WTC11 (cell line): ENCODE measurements at regions not wholly inside any gene's neighbourhood (a gene's known extent, or its start where the extent isn't known, plus 50 kb on each side); places are given as distances from the start of the nearest gene placed in this dataset.

Experiments
- ATAC-seq: fragments of 200-7000 bp; cut with Tn5 transposase; 2 replicates; pipeline ENCODE4 v1.10.0; 2021; ENCODE audit warnings: mild to moderate bottlenecking, moderate library complexity
- CTCF ChIA-PET: fragments of 300-600 bp; sonication (Branson Sonifier 250); formaldehyde crosslinking; loops from one replicate; lab custom pipeline; 2021; ENCODE audit warnings: antibody characterized with exemption; lab: Charles Lee
- POLR2A ChIA-PET: fragments of 350-600 bp; sonication (Branson Sonifier 250); formaldehyde crosslinking; loops from one replicate; lab custom pipeline; 2021; ENCODE audit warnings: antibody characterized with exemption; lab: Charles Lee
- DNase-seq: peaks from one replicate; pipeline ENCODE4 v3.0.0; 2021; ENCODE audit warnings: low spot score
- H3K27ac Mint-ChIP-seq: 2 replicates; pipeline ENCODE4 v1.8.0; 2021; ENCODE audit warnings: mixed read lengths
- H3K27me3 Mint-ChIP-seq: 2 replicates; pipeline ENCODE4 v1.8.0; 2021; ENCODE audit warnings: low read depth, mild to moderate bottlenecking, moderate library complexity, mixed read lengths
- H3K36me3 Mint-ChIP-seq: 2 replicates; pipeline ENCODE4 v1.8.0; 2021; ENCODE audit warnings: mixed read lengths
- H3K4me1 Mint-ChIP-seq: 2 replicates; pipeline ENCODE4 v1.8.0; 2022; ENCODE audit warnings: mixed read lengths
- H3K4me3 Mint-ChIP-seq: 2 replicates; pipeline ENCODE4 v1.8.0; 2021; ENCODE audit warnings: mild to moderate bottlenecking, moderate library complexity, mixed read lengths
- H3K9me3 Mint-ChIP-seq: 2 replicates; pipeline ENCODE4 v1.8.0; 2021; ENCODE audit warnings: mixed read lengths
- ESRRA ChIP-seq: sonication (generic); formaldehyde crosslinking; IDR thresholded peaks from 2 replicates; pipeline ENCODE4 v1.8.1; 2022; ENCODE audit warnings: mild to moderate bottlenecking, missing genetic modification reagents, borderline replicate concordance
- FOXP1 ChIP-seq: sonication (generic); formaldehyde crosslinking; IDR thresholded peaks from 2 replicates; pipeline ENCODE4 v1.8.0; 2022; ENCODE audit warnings: missing genetic modification reagents, mild to moderate bottlenecking, moderate library complexity, borderline replicate concordance
- GTF2I ChIP-seq: fragments of 250-450 bp; sonication (Bioruptor Pico); conservative IDR thresholded peaks from 2 replicates; pipeline ENCODE4 v1.4.0; 2021; ENCODE audit warnings: mild to moderate bottlenecking
- HMGA2 ChIP-seq: fragments of 250-450 bp; sonication (Bioruptor Pico); IDR thresholded peaks from 2 replicates; pipeline ENCODE4 v1.4.0; 2021; ENCODE audit warnings: mild to moderate bottlenecking, moderate library complexity
- JAZF1 ChIP-seq: fragments of 250-450 bp; sonication (Bioruptor Pico); IDR thresholded peaks from 2 replicates; pipeline ENCODE4 v1.9.0; 2021; ENCODE audit warnings: moderate library complexity, mild to moderate bottlenecking, inconsistent platforms
- NFATC4 ChIP-seq: fragments of 250-450 bp; sonication (Bioruptor Pico); IDR thresholded peaks from 2 replicates; pipeline ENCODE4 v1.9.0; 2021; ENCODE audit warnings: mild to moderate bottlenecking
- NFYB ChIP-seq: sonication (generic); formaldehyde crosslinking; conservative IDR thresholded peaks from 2 replicates; pipeline ENCODE4 v1.8.0; 2022; ENCODE audit warnings: low read depth, missing genetic modification reagents
- NR3C1 ChIP-seq: sonication (generic); formaldehyde crosslinking; conservative IDR thresholded peaks from 2 replicates; pipeline ENCODE4 v1.8.1; 2023; ENCODE audit warnings: low read depth, mild to moderate bottlenecking, missing genetic modification reagents
- OVOL2 ChIP-seq: fragments of 250-450 bp; sonication (Bioruptor Pico); IDR thresholded peaks from 2 replicates; pipeline ENCODE4 v1.9.0; 2021; ENCODE audit warnings: mild to moderate bottlenecking, borderline replicate concordance
- SMAD3 ChIP-seq: sonication (generic); formaldehyde crosslinking; IDR thresholded peaks from 2 replicates; pipeline ENCODE4 v1.8.0; 2022; ENCODE audit warnings: missing genetic modification reagents, mild to moderate bottlenecking, borderline replicate concordance
- TP53 ChIP-seq: sonication (generic); formaldehyde crosslinking; IDR thresholded peaks from 2 replicates; pipeline ENCODE4 v1.8.1; 2023; ENCODE audit warnings: mild to moderate bottlenecking, missing genetic modification reagents
- ZBTB21 ChIP-seq: sonication (generic); formaldehyde crosslinking; IDR thresholded peaks from 2 replicates; pipeline ENCODE4 v1.8.1; 2023; ENCODE audit warnings: mild to moderate bottlenecking, missing genetic modification reagents, borderline replicate concordance
- ZNF138 ChIP-seq: sonication (generic); formaldehyde crosslinking; conservative IDR thresholded peaks from 2 replicates; pipeline ENCODE4 v1.8.1; 2022; ENCODE audit warnings: mild to moderate bottlenecking, moderate library complexity, missing genetic modification reagents
- ZNF396 ChIP-seq: fragments of 250-450 bp; sonication (Bioruptor Pico); IDR thresholded peaks from 2 replicates; pipeline ENCODE4 v1.8.0; 2021; ENCODE audit warnings: mild to moderate bottlenecking, moderate library complexity, borderline replicate concordance
- ZNF423 ChIP-seq: fragments of 250-450 bp; sonication (Bioruptor Pico); IDR thresholded peaks from 2 replicates; pipeline ENCODE4 v2.1.2; 2022; ENCODE audit warnings: mild to moderate bottlenecking, moderate library complexity
- ZNF671 ChIP-seq: fragments of 250-450 bp; sonication (Bioruptor Pico); IDR thresholded peaks from 2 replicates; pipeline ENCODE4 v1.8.0; 2021; ENCODE audit warnings: mild to moderate bottlenecking
- TF ChIP-seq, protein P1 (sequence below): sonication (generic); formaldehyde crosslinking; conservative IDR thresholded peaks from 2 replicates; pipeline ENCODE4 v1.8.1; 2023; ENCODE audit warnings: mild to moderate bottlenecking, low read depth, missing genetic modification reagents, moderate library complexity
- TF ChIP-seq, protein P2 (sequence below): sonication (generic); formaldehyde crosslinking; IDR thresholded peaks from 2 replicates; pipeline ENCODE4 v1.8.1; 2023; ENCODE audit warnings: mild to moderate bottlenecking, missing genetic modification reagents
- TF ChIP-seq, protein P3 (sequence below): sonication (generic); formaldehyde crosslinking; IDR thresholded peaks from 2 replicates; pipeline ENCODE4 v1.8.1; 2022; ENCODE audit warnings: low read depth, missing genetic modification reagents, borderline replicate concordance
- TF ChIP-seq, protein P4 (sequence below): sonication (generic); formaldehyde crosslinking; IDR thresholded peaks from 2 replicates; pipeline ENCODE4 v1.8.0; 2022; ENCODE audit warnings: missing genetic modification reagents
- TF ChIP-seq, protein P5 (sequence below): fragments of 250-450 bp; sonication (Bioruptor Pico); IDR thresholded peaks from 2 replicates; pipeline ENCODE4 v2.1.2; 2022; ENCODE audit warnings: mild to moderate bottlenecking, moderate library complexity

DNA sequence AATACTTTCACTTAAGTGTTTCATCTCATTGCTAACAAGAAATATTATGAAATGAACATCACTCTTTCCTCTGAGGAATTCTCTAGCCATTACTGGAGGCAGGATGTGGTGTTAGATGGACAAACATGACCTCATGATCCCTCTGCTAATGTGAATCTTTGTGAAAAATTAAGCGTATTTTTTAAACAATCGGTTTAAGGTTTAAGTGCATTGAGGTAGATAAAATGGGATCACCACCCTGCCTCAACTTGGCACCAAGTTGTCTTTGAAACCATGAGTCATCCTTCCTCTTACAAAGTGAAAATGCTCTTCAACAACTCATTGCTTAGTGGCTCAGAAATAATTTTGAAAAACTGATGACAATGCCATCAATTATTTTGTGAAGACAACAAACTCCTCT lies 76.0 kb upstream of the DCBLD2 start:
- ChIA-PET POLR2A (no interaction called here), CTCF (no interaction called here)

DNA sequence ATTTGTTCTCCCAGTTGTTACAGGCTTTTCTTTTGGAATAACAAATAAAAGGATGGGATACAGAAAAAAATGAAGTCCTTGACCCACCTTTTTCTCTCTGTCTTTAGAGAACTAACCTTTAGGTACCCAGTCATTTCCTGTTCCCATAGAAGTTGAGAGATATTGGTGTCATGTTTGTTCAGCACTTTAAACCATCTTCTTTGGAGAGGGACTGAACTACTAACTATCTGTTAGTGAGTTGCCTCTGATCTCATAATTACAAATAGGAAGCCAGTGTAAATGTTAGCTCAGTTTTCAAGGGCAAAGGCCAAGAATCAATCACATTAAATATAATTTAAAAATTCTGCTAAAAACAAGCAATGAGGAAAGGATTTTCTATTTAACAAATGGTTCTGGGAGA lies 72.9 kb upstream of the DCBLD2 start:
- H3K9me3 Mint-ChIP-seq = peaks cover 5% of the 10 kb centered on the region
- no peaks in the 10 kb centered on the region for H3K4me1 Mint-ChIP-seq
- H3K36me3 Mint-ChIP-seq = no peaks in the 10 kb centered on the region
- H3K27me3 Mint-ChIP-seq = no peaks in the 10 kb centered on the region
- H3K4me3 Mint-ChIP-seq = no peak overlapping the region
- DNase-seq (no peak), ATAC-seq (no peak)
- ChIA-PET POLR2A (no interaction called here), CTCF (no interaction called here)
- H3K27ac Mint-ChIP-seq = no peak overlapping the region
- TF ChIP-seq ZNF423 (no peak), JAZF1 (CRISPR knock-in tag) (no peak), ZNF138 (CRISPR knock-in tag) (no peak), ZNF671 (CRISPR knock-in tag) (no peak), SMAD3 (CRISPR knock-in tag) (no peak), FOXP1 (CRISPR knock-in tag) (no peak), NR3C1 (no peak), NFYB (CRISPR knock-in tag) (no peak), OVOL2 (CRISPR knock-in tag) (no peak), ZNF396 (CRISPR knock-in tag) (no peak)
- TF ChIP-seq, protein P1, sequence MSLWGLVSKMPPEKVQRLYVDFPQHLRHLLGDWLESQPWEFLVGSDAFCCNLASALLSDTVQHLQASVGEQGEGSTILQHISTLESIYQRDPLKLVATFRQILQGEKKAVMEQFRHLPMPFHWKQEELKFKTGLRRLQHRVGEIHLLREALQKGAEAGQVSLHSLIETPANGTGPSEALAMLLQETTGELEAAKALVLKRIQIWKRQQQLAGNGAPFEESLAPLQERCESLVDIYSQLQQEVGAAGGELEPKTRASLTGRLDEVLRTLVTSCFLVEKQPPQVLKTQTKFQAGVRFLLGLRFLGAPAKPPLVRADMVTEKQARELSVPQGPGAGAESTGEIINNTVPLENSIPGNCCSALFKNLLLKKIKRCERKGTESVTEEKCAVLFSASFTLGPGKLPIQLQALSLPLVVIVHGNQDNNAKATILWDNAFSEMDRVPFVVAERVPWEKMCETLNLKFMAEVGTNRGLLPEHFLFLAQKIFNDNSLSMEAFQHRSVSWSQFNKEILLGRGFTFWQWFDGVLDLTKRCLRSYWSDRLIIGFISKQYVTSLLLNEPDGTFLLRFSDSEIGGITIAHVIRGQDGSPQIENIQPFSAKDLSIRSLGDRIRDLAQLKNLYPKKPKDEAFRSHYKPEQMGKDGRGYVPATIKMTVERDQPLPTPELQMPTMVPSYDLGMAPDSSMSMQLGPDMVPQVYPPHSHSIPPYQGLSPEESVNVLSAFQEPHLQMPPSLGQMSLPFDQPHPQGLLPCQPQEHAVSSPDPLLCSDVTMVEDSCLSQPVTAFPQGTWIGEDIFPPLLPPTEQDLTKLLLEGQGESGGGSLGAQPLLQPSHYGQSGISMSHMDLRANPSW (CRISPR knock-in tag) = no peak
- TF ChIP-seq, protein P2, sequence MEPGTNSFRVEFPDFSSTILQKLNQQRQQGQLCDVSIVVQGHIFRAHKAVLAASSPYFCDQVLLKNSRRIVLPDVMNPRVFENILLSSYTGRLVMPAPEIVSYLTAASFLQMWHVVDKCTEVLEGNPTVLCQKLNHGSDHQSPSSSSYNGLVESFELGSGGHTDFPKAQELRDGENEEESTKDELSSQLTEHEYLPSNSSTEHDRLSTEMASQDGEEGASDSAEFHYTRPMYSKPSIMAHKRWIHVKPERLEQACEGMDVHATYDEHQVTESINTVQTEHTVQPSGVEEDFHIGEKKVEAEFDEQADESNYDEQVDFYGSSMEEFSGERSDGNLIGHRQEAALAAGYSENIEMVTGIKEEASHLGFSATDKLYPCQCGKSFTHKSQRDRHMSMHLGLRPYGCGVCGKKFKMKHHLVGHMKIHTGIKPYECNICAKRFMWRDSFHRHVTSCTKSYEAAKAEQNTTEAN = no peak

More for the DNA sequence above, 76.0 kb upstream of the DCBLD2 start:
- no peak for ATAC-seq
- no peaks in the 10 kb centered on the region for H3K36me3 Mint-ChIP-seq
- TF ChIP-seq, protein P3, sequence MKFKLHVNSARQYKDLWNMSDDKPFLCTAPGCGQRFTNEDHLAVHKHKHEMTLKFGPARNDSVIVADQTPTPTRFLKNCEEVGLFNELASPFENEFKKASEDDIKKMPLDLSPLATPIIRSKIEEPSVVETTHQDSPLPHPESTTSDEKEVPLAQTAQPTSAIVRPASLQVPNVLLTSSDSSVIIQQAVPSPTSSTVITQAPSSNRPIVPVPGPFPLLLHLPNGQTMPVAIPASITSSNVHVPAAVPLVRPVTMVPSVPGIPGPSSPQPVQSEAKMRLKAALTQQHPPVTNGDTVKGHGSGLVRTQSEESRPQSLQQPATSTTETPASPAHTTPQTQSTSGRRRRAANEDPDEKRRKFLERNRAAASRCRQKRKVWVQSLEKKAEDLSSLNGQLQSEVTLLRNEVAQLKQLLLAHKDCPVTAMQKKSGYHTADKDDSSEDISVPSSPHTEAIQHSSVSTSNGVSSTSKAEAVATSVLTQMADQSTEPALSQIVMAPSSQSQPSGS (CRISPR knock-in tag) = no peak
- TF ChIP-seq TP53 (CRISPR knock-in tag) = no peak
- no peak for TF ChIP-seq ZBTB21 (CRISPR knock-in tag)
- no peak for TF ChIP-seq ESRRA (CRISPR knock-in tag)
- TF ChIP-seq, all 79 proteins: peak for 0
- DNase-seq = no peak
- Mint-ChIP-seq H3K27ac (no peak overlapping the region), H3K4me3 (no peak overlapping the region), H3K27me3 (no peaks in the 10 kb centered on the region), H3K9me3 (peaks cover 5% of the 10 kb centered on the region), H3K4me1 (no peaks in the 10 kb centered on the region)

DNA sequence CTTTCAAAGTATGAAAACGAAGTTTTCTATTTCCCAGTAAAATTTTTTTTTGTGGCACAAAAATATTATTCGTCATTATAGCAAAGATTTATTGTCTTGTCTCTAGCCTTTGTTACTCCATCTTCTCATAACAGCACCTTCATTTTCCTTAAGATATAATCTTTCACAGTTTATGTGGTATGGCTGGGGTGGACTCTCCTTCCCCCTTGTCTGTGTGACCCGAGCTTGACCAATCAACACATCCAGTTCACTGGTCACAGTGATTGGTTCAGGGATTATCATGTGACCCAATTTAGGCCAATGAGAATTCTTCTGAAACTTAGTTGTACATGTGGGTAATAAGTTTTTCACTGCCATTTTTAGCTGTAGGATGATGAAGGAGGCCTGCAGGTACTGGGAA lies 71.2 kb upstream of the DCBLD2 start:
- ATAC-seq = no peak
- DNase-seq = no peak
- Mint-ChIP-seq H3K27me3 (no peaks in the 10 kb centered on the region), H3K36me3 (no peaks in the 10 kb centered on the region), H3K4me3 (no peak overlapping the region), H3K27ac (no peak overlapping the region), H3K4me1 (no peaks in the 10 kb centered on the region), H3K9me3 (peaks cover 5% of the 10 kb centered on the region)
- ChIA-PET CTCF (no interaction called here), POLR2A (no interaction called here)
- TF ChIP-seq, protein P4, sequence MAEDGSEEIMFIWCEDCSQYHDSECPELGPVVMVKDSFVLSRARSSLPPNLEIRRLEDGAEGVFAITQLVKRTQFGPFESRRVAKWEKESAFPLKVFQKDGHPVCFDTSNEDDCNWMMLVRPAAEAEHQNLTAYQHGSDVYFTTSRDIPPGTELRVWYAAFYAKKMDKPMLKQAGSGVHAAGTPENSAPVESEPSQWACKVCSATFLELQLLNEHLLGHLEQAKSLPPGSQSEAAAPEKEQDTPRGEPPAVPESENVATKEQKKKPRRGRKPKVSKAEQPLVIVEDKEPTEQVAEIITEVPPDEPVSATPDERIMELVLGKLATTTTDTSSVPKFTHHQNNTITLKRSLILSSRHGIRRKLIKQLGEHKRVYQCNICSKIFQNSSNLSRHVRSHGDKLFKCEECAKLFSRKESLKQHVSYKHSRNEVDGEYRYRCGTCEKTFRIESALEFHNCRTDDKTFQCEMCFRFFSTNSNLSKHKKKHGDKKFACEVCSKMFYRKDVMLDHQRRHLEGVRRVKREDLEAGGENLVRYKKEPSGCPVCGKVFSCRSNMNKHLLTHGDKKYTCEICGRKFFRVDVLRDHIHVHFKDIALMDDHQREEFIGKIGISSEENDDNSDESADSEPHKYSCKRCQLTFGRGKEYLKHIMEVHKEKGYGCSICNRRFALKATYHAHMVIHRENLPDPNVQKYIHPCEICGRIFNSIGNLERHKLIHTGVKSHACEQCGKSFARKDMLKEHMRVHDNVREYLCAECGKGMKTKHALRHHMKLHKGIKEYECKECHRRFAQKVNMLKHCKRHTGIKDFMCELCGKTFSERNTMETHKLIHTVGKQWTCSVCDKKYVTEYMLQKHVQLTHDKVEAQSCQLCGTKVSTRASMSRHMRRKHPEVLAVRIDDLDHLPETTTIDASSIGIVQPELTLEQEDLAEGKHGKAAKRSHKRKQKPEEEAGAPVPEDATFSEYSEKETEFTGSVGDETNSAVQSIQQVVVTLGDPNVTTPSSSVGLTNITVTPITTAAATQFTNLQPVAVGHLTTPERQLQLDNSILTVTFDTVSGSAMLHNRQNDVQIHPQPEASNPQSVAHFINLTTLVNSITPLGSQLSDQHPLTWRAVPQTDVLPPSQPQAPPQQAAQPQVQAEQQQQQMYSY (CRISPR knock-in tag) = no peak
- TF ChIP-seq HMGA2 (CRISPR knock-in tag) (no peak), NFATC4 (CRISPR knock-in tag) (no peak), GTF2I (no peak)
- TF ChIP-seq, protein P5, sequence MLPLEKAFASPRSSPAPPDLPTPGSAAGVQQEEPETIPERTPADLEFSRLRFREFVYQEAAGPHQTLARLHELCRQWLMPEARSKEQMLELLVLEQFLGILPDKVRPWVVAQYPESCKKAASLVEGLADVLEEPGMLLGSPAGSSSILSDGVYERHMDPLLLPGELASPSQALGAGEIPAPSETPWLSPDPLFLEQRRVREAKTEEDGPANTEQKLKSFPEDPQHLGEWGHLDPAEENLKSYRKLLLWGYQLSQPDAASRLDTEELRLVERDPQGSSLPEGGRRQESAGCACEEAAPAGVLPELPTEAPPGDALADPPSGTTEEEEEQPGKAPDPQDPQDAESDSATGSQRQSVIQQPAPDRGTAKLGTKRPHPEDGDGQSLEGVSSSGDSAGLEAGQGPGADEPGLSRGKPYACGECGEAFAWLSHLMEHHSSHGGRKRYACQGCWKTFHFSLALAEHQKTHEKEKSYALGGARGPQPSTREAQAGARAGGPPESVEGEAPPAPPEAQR = no peak
